ENCODE measurements at regions not wholly inside any gene's neighbourhood (a gene's known extent, or its start where the extent isn't known, plus 50 kb on each side); places are given as distances from the start of the nearest gene placed in this dataset.

DNA sequence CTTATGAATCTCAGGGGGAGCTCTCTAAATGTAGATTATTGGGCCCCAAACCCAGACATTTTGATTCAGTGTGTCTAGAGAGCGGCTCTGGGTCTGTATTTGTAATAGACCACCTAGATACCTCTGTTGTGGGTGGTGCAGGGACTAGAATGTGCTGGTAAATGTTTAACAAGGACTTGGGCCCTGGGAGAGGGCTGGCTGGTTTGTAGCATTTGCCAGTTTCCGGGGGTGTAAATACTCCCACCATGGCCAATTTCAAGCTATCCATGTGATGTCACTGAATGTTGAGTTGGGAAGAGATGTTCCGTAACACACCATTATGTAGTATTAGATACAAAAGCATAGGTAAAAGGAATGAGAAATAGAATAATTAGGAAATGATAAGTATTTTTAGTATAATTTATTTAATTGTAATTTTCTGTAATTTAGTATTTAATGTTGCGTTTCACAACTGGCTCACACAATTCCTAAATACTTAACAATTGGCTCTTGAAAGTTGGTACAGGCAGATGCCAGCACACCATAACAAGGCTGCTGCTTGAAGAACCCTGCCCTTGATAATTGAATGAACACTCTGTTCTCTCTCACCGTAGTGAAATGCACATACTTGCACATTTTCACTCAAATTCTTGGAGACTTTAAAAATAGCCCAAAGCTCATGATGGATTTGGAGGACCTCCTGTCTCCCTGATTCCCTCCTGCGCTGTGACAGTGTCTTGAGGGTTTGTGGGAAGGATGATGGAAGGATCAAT, 359.2 kb upstream of the PROK2 start:
- DNase-seq: no peak

DNA sequence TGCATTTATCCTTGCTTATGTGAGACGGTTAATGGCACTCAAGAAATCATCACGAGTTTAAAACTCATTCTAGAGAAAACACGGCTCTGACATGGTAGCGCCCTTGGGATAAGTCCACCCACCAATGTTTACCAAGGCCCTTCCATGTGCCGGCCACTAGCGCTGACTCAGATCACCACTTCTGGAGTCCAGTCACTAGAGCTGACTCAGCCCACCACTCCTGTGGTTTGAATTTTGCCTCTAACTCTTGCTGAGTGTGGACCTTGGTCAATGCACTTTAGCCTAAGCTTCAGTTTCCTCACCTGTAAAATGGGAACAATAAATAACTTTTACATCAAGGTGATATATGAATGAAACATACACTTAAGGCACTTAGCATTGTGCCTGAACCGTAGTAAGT, 358.4 kb upstream of the PROK2 start:
- no peak for DNase-seq

DNA sequence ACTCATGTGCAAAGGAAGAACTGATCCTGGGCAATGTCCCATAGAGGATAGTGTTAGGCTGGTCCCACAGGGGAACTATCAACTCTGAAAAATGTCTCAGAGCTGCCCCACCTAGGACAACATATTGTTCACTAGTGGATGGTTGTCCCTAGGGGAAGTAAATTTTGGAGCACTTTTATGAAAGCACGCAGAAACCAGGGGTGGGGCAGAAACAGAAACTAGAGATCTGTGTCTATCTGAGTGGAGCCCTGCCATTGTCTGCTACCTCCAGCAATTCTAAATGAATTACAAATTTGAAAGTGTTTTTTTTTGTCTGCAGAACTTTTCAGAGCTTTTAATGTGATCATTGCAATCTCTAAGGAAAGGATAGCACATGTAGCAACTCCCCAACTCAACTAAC, 357.1 kb upstream of the PROK2 start:
- no peak for DNase-seq

DNA sequence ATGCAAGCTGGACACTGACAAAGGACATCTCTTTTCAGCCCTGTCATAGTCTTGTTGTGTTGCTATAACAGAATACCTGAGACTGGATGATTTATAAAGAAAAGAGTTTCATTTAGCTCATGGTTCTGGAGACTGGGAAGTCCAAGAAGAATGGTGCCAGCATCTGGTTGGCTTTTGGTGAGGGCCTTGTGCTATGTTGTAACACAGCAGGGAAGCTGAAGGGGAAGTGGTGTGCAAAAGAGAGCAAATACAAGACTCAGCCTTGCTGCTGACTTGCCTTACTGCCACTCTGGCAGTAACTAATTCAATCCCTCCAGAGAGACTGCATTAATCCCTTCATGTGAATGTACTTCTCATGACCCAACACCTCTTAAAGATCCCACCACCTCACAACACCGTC, 356.3 kb upstream of the PROK2 start:
- no peak for DNase-seq

DNA sequence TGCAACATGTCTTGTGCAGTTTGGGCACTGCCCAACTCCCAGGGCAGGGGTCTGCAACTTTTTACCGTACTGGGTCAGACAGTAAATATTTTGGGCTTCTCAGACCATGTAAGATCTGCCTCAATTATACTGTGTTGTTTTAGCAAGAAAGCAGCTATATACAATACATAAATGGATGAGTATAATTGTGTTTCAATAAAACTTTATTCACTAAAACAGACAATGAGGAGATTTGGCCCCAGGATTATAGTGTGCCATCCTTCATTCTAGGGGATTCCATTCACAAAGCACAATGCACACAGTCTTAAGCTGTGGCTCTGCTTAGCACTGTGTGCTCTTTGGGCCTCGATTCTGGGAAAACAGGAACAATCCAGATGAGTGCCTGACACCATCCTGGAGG, 354.4 kb upstream of the PROK2 start:
- DNase-seq: no peak

DNA sequence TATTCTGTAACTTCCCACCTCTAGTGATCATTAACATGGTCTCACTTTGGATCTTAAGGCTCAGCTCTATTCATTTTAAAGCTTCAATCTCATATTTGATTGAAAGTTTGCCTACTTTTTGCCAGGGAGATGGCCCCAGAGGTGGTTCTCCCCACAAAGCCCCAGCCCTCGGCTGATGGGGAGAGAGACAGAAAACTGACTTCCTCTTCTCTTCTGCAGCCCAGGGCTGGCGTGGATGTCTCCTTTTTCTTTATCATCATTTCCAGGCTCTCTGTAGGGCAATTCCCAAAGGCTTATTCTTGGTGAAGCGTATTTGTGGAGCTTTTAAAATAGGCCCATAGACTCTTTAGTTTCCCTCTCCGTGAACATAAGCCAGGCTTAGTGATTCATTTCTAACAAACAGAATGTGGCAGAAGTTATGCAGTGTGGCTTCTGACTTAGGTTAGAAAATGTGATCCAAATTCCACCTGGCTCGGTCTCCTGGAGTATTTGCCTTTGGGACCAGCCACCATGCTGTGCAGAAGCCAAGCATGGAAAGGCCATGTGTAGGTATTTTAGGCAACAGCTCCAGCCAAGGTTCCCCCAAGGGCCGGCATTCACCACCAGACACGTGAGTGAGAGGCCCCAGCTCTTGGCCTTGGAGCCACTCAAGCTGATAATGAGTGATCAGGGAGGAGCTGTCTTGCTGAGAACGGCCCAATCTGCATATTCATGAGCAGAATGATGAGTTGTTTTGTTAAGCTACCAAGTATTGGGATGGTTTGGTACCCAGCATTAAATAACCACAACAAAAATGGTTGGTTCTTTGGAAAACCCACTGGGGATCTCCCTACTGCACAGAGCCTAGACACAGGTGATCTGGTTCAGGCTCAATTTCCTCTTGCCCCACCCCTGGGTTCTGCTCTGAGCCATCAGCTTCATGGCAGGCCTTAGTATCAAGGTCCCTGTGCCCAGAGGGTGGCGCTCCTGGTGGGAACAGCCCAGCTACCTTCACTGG, 353.2 kb upstream of the PROK2 start:
- DNase-seq: no peak

DNA sequence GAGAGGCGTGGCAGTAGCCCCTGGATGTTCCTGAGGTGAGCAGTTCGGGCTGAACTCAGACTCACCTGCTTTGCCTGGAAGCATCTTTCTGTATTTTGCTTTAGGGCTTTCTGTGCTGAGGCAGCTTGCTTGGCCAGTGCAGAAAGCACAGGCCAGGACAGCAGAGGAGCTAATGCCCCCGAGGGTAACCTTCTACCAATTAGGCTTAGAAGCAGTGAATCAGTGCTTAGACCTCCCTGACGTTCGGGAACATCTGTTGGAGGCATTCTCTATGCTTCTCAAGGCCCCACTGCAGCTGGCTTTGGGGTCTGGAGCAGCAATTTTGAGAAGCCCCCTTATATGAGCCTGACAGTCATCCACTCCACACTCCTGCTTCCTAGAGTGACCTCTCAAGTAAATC, 350.7 kb upstream of the PROK2 start:
- no peak for DNase-seq

DNA sequence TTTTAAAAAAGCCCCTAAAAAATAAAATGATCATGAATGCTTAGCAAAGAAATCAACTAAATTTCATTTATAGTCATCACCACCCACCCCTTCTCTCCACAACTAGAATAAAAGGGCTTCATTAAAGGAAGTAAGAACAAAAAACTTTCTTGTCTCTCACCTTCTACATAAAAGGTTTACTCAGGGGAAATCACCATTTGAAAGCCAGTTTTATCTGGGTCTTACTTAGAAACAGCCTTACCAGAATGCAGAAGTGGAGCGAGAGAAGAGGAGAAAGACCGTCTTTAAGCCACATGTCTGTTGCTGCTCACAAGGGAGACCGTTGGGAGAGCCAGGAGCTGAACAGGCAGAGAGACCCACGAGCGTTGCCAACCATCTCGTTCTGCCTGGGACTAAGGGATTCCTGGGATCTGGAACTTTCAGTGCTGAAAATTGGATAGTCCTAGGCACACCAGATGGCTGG, 350.1 kb upstream of the PROK2 start:
- no peak for DNase-seq

DNA sequence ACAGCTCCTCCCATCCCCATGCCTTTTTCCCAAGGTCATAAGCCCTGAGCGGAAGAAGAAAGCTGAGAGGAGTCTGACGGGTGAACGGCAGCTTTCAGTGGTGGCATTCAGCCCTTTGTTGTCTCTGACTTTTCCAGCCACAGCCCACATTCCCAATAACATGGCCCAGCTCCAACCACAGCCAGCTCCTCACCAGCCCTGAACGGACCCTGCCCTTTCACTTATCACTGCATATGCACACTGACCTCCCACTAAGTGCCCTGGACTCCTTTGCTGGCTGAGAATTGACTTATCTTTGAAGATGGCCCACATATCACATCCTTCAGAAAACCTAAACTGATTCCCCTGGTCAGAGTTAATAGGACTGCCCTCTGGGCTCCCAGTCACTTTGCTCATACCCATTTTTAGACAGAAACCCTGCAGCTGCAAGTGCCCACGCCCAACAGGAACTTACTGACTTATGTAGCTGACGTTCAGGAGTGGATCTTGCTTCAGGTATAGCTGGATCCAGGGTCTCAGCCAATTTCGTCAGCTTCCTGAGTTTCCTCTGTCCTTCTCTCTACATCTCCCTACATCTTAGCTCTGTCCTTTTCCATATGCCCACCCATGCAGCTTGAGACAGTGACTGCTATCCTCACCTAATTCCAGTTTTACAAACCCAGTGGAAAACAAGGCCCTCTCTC, 348.5 kb upstream of the PROK2 start:
- no peak for DNase-seq

DNA sequence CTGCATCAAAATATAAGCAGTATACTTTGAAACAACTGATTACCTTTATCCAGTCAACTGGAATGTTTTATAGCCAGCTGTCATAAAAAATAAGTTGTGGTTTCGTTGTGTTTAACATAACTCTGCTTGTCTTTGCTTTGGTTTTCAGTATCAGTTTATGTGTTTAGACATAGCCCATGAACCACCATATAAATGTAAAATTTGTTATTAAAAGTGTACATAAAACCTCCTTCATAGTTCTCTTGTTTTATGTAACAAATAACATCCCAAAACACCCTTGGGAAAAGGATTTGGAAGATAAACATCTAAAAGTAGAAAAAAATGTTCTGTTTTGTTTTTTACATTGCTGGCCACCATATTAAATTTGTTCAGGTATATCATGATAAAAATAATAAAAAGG, 347.0 kb upstream of the PROK2 start:
- no peak for DNase-seq

DNA sequence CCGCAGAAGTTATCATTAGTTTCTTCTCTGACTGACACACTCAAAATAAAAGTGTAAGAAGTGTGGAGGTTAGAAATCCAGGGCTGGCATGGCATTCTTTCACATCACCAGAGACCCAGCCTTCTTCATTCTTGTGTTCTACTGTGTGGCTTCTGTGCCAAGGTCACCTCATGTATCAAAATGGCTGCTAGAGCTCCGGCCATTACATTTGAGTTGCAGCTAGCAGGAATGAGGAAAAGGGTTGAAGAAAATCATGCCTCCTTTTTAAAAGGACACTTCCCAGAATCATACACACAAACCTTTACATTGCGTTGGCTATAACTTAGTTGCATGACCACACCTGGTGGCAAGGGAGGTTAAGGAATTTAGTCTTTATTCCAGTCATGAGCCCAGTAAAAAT, 345.6 kb upstream of the PROK2 start:
- no peak for DNase-seq

DNA sequence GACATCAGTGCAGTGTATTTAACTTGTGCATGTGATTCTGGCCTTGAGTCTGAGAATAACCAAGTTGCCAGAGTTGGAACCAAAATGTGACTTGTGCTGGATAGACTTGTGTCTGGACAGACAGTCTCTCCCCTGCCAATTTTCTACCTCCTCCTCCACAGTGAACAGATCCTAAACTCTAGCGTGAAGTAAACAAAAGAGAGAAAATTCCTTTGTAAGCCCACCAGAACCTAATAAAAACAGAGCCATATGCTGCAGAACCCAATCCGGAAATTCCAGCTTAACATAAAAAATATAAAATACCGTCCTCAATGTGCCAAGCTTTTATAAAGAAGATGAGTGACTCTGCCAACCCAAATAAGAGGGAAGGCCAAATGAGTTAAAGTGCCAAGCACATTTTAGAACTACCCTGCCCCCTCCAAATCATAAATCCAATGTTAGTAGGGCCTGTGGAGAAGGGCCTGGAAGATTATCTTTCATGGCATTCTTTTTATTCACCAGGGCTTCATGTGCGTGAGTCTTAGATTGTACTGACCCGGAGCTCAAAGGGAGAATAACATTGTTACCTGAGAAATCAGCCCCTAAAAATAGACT, 344.6 kb upstream of the PROK2 start:
- no peak for DNase-seq

DNA sequence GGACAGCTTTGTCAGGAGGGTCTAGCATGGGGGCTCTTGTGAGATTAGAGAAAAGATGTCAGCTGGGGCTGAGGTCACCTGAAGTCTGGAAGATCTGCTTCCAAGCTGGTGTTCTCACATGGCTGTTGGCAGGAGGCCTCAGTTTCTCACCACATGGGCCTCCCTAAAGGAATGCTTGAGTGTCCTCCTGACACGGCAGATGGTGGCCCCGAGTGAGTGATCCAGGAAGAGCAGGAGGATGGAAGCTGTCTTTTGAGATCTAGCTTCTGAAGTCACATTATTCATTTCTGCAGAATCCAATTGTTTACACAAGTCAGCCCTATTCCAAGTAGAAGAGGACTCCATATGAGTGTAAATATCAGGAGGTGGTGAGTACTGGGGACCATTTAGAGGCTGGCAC, 344.0 kb upstream of the PROK2 start:
- DNase-seq: no peak

DNA sequence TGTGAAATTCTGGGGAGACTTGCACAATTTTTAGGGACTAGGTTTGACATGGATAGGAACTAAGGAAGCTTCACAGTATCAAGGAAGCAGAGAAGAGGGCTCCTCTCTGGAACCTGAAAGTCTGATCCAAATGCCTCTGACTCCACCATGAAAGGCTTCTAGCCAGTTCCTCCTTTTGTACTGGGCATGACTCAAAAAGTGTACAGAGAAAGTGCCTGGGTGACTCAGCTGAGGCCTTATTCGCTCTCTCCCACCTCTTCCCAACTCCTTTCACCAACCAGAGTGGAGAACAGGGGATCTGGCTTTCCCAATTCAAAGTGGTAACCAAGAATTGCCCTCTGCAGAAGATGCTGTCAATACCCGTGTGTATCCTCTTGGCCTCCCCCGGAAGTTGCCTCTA, 342.9 kb upstream of the PROK2 start:
- DNase-seq: no peak

DNA sequence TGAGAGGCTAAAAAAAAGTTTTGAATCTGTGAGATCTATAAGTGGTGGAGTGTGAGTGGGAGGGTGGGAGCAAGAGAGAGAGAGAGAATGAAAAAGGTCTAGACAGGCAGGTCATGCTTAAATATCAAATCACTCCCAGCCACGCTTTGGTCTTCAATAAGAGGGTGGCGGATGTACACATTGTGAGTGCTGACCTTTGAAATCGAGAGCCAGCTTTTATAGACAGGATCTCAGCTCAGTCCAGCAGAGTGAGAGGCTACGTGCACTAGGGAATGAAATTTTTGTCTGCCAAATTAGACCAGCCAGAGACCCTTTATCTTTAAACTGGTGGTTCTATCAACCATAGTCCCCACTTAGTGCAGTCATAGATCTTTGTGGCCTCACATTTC, 342.3 kb upstream of the PROK2 start:
- DNase-seq: no peak

DNA sequence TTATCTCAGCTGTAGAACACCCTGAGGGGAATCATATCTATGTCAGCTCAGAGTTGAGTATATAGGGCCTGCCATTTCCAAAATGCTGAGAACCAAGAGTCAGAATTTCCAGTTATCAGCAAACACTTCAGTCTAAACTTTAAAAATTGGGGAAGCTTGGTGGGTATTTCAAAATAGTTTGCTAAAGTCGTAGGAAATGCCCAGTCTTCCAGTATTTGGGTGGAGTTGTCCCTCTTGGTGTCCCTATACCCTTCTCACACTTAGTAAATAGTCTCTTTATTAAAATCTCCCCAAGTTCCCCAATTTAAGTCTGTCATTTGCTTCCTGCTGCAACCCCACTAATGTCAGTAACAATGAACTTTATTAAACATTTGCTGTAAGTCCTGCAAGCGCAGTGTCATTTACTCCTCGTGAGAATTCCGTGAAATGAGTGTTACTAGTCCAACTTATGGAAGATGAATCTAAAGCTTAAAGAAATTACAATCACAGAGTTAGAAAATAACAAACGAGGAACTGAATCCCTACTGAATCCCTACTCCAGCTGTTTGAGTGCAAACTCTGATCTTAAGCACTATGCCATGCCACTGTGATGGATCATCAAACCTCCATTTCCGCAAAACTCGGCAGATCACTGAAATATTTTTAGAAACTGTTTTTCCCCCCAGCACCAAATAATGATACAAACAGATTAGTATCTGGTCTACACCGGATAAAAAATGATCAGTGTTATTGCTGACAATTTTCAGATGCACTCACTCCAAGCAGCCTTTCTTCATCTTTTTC, 341.7 kb upstream of the PROK2 start:
- DNase-seq: no peak

DNA sequence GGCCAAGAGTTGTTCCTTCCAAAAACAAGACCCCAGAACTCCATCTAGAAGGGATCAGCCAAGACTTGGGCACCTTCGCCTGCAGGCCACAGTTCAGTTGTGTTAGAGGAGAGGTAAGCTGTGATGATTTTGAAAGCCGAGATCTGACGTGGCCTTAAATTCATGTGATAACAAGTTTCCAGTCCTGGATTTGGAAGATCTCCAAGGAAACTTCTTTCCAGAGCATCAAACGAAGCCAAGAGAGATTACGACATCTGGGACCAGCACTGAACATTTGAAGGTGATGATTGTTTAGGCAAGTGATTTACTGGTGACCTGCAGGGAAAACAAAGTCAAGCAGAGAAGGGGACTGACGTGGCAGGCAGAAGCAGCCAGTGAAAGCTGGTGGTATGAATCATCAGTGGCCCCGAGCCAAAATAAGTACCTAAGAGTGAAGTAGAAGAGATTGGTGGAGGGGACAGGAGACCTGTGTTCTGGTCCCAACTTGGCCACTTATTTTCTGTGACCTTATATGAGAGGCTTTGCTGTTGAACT, 339.0 kb upstream of the PROK2 start:
- DNase-seq: no peak

DNA sequence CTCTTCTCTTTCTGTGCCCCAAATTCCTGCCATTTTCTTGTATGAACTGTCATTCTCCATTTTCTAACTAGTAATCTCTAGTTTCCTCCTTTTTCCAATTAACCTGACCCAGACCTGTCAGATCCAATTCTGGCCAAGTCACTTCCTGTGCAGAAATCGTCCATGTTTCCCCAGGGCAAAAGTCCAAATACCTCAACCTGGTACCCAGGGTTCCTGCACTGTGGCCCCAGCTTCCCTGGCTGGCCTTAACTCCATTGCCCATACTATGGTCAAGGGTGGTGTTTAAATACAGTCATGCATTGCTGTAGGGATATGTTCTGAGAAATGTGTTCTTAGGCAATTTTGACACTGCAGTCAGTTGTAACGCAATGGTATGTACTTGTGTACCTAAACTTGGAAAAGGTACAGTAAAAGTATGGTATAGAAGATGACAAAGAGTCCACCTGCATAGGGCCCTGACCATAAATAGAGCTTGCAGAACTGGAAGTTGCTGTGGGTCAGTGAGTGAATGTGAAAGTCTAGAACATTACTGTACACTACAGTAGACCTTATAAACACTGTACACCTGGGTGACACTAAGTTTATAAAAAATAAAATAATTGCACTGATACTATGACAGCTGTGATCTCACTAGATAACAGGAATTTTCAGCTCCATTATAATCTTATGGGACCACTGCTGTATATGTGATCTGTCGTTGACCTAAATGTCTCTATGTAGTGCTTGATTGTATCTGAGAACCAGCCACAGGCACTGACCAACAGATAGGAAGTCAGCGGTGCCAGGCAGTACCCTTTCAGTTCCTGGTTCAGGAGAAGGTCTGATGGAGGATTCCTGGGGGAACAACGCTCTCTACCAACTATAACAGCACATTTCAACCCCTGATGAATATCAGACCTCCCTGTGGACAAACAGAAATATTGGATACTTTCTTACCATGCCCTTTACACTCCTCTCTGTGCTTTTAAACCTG, 336.1 kb upstream of the PROK2 start:
- no peak for DNase-seq

DNA sequence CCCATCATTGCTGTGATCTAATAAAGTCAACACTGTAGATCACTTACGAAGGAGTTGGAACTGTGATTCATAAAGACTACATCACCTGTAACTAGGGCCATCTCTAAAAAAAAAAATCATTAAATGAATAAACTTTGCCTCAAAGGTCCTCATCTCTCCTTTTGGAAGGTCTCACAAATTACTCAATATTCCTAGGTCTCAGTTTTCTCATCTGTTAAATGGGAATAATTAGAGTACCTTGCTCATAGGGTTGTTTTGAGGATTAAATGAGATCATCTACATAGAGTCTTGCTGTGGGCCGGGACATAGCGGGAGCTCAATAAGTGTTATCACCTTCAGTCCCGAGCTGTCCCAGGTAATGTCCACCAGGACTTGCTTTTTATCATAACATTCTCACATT, 335.1 kb upstream of the PROK2 start:
- no peak for DNase-seq

DNA sequence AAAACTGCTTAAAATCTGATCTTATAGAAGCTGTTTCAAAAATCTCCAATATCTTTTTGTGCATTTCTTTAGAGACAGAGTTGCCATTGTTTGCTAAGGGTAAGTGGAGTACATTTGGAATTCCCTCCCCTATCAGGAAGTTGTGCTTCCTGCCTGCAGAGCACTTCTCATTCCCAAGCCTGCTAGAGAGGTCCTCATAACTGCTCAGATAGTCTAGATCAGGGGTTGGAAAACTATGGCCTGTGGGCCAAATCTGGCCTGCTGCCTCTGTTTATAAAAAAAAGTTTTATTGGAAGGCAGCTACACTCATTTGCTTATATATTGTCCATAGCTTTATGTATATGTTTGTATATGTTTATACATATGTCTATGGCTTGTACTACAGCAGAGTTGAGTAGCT, 333.7 kb upstream of the PROK2 start:
- DNase-seq: no peak

DNA sequence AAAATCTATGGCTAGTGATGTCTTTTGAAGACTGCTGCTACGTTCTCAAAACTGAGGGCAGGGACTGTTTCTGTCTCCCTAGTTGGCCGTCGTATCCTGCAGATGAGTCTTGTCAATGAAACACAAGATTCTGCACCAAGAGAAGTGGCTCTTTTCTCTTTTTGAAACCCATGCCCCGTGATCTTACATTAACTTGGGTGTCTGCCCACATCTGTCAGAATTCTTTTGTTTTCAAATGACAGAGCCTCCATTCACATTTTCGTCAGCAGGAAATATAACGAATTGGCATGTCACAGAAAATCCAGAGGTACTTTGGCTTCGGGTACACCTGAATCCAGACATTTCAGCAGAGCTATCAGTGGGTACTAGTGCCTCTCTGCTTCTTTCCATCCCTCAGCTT, 331.3 kb upstream of the PROK2 start:
- no peak for DNase-seq
